T1000 (cell line): ENCODE measurements at regions not wholly inside any gene's neighbourhood (a gene's known extent, or its start where the extent isn't known, plus 50 kb on each side); places are given as distances from the start of the nearest gene placed in this dataset.
"Not testable (repeated sequence)": the region's sequence is repeated elsewhere in the genome, so short reads cannot be mapped to it uniquely, and the experiment has no call there.

ENCODE experiments used
- DNase-seq: peaks from one replicate; lab custom pipeline; 2025; ENCODE audit warnings: mixed read lengths; lab: John Stamatoyannopoulos, UW

DNA sequence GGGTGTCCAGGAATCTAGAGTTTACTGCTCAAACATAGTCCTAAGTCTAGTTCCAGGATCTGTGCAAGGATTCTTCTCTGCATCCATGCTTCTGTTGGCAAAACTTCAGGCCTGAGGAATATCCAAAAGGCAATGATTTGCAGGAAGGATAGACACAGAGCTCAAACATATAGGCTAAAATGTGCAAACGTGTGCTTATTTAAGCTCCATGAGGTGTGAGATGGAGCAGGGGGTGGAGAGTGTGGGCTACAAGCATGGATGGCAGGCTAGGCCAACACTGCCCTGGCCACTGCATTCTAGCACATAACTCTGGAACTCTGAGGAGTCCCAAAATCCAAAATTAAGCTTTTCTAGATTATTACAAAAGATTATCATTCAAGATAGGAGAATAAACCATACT, 301.1 kb downstream of the PAX3 start:
- no peak for DNase-seq

DNA sequence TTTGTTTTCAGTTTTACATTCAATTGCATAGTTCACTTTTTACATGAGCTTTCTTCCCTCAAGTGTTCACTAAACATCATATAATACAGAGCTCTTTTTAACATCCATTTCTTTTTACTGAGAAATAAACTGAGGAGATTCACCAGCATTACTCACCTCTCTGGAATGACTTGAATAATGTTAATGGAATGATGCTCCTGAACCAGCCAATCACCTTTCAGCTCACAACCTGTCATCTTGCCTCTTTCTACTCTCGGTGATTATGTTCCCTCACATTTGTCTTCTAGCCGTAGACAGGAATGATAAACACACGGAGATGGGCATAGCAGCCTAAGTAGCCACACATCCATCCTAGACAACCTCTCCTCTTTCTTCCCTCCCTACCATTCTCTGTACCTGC, 301.7 kb downstream of the PAX3 start:
- peak; percentile 50 for DNase-seq

DNA sequence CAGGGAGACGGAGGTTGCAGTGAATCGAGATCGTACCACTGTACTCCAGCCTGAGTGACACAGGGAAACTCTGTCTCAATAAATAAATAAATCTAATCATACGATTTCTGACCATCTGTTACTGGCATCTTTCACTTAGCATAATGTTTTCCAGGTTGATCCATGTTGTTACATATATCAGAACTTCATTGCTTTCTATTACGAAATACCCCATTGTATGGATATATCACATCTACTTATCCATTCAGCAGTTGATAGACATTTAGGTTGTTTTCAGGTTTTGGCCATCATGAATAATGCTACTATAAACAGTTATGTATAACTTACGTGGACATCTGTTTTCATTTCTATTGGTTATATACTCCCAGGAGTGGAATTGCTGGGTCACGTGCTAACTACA, 303.9 kb downstream of the PAX3 start:
- DNase-seq: no peak

DNA sequence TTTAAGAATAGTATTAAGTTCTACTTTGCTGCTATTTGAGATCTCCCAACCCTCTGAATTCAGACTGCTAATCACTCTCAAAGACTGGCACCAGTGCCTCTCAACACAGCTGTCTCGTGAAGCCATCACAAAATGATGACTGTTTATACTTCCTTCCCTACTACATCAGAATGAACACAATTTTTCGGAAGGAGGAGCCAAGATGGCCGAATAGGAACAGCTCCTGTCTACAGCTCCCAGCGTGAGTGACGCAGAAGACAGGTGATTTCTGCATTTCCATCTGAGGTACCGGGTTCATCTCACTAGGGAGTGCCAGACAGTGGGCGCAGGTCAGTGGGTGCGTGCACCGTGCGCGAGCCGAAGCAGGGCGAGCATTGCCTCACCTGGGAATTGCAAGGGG, 314.4 kb downstream of the PAX3 start:
- not testable (repeated sequence) for DNase-seq

DNA sequence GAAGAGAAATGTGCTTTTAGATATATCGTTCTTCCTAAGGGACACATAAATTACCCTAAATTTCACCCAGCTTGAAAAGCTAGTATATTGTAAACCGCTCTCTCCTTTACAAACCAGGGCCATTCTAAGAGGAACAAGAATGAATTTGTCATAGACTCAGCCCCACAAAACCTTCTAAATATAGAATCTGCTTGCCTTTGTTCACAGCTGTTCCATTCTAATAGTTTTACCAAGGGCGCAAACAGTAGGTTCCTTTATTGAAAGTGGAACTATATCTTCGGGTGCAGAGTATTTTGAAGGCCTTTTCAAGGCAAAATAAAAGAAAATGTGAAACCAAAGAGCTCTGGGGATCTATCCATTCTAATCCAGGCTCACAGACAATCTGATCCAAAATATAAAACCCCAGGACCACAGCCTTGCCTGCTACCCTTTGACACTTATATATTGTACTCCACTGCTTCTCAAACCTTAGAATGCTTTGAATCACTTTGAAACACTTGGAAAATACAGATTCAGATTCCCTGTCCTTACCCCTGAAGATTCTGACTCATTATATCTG, 316.8 kb downstream of the PAX3 start:
- no peak for DNase-seq

DNA sequence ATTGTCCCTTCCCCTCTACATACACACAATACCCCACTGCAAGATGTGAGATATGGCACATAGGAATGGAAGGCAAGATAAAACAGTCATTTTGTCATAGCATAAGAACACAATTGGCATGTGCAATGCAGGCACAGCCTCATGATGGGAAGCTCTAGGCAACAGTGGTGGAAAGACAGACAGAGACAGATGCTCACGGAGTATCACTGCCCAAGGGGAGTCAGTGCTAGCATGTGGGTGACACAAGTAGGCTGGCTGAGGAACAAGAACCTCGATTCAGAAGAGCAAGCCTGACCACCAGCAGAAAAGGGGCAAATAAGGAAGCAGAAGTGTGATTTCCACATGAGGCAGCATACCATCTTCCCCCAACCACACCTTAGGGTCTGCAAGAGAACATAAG, 323.6 kb downstream of the PAX3 start:
- DNase-seq: no peak

DNA sequence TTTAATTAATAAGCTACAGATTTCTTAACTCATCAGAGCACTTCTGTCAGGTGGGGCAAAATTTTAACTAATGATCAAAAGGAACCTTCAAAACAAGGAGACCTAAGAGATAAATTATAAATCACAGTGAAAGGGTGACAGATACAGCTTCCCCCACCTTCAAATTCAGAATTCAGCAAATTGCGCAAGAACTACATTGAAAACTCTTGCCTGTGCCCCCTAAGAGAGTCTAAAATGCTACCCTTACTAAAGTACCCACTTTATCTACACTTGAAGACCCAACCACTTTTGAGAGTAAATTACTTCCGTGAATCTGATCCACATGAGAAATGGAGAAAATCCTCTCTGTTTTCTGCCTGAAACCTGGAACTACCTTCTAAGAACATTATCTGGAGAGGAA, 324.9 kb downstream of the PAX3 start:
- DNase-seq: no peak

DNA sequence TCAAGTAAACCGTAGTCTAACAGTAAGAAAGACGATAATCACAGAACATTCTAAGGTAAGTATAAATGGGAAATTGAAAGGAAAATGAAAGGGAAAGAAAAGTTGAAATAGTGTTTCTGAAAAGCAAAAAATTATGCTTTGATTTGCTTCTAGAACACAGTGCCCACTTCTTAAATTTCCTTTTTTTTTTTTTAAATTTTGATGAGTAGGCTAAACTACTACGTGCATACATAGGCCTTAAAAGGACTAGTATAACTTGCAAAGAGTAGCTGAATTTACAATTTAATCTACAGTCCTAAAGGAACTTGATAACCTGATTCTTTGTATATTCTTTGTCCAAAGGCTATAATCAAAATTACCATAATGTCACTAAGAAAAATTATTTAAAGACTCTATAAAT, 325.3 kb downstream of the PAX3 start:
- no peak for DNase-seq

DNA sequence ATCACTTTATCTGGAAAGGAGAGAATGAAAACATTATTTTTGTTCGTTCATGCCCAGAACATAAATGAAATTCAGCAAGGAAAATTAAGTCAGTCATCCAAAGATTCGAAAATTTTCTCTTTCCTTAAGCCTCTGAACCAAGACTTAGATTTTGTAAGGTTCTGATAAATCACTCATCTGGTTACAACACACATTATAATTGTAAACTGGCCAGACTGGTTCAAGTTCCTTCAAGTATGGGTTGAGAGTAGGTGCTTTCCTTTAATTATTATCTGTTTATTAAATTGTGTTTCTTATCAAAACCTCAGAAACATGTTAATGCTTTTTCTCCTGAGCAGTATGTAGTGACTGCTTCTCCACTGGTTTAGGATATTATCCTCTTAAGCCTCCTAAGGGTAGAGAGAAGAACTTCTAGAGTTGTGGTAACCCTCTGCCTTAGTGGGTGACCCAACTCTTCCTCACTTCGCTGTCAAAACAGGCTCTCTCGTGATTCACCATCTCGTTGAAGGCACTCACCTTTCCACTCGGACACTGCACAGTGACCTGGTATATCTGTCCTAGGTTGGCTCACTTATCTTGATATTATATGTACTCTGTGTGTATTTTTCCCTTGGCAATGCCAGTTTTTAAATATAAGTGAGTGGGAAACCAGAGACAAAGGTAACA, 325.9 kb downstream of the PAX3 start:
- no peak for DNase-seq

DNA sequence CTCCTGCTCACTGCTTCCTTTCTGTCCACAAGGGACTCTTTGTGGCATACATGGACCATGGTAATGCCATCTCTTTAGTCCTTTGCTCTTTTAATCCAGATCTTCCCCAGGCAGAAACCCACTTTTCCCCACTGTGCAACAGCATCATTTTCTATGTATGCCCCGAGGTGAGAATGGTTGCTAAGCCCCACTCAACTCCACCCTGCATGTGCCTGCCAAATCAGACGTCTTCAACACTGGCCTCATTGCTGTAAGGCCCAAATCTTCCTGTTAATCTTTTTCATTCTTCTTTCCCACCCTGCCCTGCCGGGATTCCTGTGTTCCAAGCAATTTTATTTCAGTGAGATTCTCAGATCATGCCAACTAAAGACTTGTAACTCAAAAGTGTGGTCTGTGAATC, 328.4 kb downstream of the PAX3 start:
- no peak for DNase-seq

DNA sequence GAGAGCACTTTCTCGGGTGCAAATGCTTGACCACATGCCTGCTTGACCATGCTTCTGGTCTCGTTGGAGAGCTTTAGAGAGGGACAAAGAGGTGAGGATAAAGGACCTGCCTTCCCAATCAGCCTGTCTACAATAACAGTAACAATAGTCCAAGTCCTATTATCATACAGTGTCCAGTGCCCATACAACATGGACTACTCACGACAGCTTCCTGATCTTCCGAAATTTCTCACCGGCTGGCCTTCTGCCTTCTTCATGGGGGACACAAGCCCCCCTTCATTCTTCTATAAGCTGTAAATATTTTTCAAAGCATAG, 329.0 kb downstream of the PAX3 start:
- no peak for DNase-seq

DNA sequence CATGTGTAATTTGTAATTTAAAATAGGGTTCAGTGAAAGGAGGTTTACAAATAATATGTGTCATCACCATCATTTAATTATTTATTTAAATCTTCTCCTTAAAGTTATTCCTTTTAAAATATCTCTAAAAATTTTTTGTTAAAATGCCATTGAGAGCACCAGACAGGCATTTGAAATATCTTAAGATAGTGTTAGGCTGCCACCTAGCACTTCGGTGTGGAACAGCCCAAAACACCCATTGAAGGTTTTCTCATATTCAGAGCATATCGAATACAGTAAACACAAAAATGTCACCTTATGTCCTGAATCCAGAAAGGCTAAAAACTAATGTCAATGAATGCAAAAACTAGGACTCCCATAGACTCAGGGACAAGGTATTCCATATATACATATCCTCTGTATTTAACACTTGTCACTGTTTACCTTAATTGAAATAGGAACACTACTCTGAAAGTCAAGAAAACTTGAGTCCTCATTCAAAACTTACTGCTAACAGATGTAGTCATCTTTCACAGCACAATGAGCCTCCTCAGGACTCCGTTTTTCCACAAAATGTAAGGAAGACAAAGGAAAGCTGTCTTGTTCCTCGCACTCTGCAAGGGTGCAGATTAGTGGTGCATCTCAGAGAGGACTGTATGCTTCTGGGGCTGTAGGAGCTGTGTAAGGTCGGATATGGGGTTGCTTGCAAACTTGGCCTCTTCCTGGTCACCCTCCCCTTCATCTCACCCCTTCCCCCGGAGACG, 329.5 kb downstream of the PAX3 start:
- DNase-seq: no peak

DNA sequence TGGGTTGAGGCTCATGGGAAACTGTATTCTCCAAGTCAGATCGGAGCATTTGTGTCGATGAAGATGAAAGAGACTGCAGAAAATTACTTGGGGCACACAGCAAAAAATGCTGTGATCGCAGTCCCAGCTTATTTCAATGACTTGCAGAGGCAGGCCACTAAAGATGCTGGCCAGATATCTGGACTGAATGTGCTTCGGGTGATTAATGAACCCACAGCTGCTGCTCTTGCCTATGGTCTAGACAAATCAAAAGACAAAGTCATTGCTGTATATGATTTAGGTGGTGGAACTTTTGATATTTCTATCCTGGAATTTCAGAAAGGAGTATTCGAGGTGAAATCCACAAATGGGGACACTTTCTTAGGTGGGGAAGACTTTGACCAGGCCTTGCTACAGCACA, 336.6 kb downstream of the PAX3 start:
- no peak for DNase-seq

DNA sequence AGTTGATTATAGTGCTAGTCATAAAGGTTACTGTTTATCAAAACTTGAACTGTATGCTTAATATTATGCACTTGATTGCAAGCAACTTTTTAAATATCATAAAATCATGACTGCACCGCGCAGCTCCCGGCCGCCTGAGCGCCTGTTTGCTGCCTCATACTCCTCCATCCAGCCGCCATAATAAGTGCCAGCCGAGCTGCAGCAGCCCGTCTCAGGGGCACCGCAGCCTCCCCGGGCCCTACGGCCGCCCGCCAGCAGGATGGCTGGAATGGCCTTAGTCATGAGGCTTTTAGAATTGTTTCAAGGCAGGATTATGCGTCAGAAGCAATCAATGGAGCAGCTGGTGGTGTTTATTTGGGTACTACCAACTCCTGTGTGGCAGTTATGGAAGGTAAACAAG, 337.2 kb downstream of the PAX3 start:
- no peak for DNase-seq

DNA sequence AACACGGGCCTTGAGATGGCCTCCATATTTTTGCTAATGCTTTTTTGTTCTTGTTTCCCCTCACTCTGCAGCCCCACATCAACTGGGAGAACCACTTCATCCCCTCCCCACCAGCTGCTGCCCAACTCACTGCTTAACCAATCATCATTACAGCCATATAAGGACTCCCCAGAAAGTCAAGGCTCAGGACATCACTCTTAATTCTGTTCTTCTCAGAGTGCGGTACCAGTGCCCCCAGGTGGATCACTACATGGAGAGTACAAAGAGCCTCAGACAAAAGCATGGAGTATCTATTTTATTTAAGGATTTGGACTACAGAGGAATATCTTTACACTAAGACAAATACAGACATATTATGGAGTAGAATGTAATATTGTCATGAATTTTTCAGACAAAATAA, 340.6 kb downstream of the PAX3 start:
- DNase-seq: no peak

DNA sequence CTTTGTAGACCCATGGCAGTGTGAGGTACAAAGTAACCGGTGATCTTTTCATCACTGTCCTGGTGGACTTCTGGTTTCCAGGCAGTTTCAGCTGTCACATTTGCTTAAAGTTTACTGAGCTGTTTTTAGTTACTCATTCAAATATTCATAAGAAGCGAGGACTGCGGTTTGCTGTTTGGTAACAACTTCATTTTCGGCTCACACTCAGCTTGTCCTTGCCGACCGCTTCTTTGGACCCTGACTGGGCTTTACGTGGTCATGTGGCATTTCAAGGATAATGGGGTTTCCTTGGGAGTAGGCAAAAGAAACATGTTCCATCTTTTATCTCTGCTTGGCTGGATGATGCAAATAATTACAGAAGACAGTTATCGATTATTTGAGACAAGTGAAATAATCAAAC, 350.7 kb downstream of the PAX3 start:
- DNase-seq: no peak

DNA sequence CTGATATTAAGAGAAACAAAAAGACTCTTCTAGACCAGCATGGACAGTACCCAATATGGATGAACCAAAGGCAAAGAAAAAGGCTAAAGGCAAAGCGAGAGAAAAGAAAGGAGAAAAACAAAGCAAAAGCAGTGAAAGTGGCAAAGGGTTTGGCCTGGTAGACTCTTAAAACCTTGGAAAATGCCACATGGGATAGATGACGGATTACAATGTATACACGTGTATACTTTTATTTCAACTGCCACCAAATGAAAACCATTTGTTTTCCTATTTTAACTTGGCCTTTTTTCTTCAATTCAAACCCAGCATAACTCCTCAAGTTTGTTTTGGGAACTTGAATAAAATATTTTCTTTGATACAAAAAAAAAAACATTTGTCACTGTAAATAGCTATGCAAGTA, 354.3 kb downstream of the PAX3 start:
- not testable (repeated sequence) for DNase-seq

DNA sequence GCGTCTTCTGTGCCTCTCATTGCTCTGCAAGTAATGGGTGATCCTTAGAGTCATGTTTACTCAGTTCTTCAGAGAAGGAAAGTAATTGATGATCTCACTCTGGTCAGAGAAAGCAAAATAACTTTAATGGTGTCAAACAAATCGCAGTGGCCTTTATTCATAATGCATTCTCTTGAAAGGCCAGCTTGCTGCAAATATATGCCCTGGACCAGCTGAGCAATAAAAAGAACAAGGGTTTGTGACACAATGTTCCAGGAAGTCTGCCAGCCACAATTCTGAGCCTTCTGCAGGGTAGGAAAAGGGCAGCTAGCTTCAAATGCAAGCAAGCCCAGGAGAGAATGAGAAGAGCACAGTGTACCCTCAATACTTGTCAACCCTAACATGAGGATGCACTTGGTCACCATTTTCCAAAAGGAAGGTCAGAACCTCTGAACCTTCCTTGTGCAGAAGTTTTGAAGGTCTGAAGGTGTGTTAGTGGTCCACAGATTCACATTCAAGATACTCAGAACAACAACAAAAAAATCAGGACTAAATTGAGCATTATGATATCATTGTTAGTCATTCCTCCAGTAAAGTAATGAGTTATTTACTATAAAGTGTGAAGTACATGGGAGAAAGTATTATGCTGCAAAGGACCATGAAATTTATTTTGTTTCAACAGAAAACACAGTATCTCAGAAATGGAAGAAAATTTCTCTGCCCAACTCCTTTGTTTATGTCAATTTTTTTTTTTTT, 355.6 kb downstream of the PAX3 start:
- DNase-seq: peak; percentile 29

DNA sequence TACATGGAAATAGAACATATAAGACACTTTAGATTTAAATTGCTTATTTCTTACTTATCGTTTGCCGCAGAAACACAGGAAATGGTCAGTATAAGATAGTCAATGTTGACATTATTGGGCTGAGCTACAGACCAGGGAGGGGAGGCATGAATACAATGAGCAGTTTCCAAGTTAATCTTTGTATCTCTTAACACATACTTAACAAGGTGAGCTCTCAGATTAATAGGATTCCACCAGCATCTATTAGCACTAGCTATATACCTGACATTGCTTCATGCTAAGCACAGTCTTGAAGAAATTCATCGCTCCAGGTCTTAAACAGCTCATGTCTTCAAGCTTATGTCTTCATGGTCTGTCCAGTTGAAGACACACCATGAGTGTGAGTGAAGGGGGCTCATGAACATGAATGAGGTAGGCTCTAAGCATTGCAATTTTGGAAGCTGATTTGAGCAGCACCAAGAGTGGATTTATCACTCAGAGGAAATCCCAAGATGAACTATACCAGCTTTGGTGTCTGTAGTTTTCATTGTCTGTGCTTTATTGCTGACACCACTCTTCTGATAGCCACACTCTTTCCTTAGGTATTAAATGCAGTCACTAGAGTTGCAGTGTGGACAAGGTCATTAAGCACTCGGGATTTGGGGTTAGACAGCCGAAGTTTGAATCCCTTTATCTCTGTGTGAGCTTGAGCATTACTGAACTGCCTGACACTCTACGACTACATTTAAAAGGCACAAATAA, 359.3 kb upstream of the EPHA4 start:
- DNase-seq: no peak

DNA sequence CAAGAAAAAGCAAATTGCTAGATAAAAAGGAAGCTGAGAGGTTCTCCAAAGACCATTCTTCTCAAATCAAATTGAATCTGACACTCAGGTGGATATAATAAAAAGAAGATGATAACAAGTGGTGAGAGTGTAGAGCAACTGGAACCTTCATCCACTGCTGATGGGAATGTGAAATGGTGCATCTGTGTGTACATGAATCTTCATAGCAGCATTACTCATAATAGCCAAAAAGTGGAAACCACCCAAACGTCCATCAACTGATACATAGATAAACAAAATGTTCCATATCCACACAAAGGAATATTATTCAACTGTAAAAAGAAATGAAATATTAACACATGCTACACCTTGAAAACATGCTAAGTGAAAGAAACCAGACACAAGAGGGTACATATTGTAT, 357.2 kb upstream of the EPHA4 start:
- no peak for DNase-seq

DNA sequence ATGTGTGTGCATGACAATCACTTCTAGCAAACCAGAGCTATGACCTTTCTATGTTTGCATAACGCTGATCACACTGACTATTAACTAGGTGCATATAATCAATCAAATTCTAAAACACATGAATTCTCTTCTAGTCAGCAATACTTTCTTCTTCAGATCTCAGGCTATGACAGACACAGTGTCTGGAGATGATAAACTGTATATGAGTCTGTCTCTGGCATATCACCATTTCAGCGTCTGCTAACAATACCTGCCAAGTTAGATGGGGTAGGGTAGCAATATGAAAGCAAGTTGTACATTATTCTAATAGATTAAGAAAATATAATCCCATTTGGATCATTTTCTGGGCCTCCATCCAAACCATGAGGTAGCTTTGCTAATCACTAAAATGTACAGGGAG, 354.2 kb upstream of the EPHA4 start:
- DNase-seq: no peak

DNA sequence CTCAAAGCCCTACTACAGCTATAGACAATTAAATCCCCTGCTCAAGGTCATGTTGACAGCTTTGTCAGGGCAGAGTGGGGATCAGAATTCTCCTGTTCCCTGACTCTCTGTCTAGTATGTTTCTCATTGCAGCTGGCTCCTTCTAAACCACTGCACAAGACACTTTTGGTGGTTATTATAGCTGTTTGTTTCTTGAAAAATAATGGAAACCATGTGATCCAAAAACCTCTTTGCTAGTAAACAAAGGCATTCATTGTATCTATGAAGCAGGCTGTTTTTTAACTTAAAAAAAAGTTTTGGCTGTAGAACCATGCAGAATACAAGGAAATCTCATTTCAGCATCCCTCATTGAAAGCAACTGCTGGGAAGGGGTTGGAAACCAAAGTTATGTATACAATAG, 352.5 kb upstream of the EPHA4 start:
- DNase-seq: no peak
